ENCODE measurements at regions not wholly inside any gene's neighbourhood (a gene's known extent, or its start where the extent isn't known, plus 50 kb on each side); places are given as distances from the start of the nearest gene placed in this dataset.

DNA sequence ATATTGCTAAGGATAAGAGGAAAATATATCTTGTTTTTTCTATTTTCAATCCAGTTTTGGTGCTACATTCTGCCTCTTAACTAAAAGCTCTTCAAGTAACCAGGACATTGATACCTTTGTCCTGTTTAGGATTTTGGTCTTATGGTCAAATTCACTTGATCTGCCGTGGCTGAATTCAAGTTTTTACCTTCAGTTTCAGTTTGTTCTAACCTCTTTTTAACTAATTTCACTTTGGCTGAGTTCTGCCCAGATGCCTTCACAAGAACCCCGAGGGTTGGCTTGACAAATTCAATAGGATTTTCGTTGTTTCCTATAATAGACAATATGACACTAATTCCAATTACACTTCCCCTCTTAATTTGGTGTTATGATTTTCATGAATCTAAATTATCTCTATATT lies 84.5 kb upstream of the C1orf21 start:
- H3K36me3 ChIP-seq (ENCODE audit: control insufficient read depth in 2 of 4, insufficient read depth in 4 of 4, low read length in 3 of 4): no peaks in the 10 kb centered on the region
- no peak overlapping the region for H3K18ac ChIP-seq (ENCODE audit: extremely low read depth, low read length)
- WGBS, 2 experiments (ENCODE audit: extremely low coverage in 1 of 2, insufficient coverage in 1 of 2, insufficient read length in 1 of 2, insufficient replicate concordance in 2 of 2, low coverage in 1 of 2, low lambda C conversion rate in 2 of 2, missing lambda C conversion rate in 1 of 2): 89% methylated on average over 3 of the region's 3 CpGs; no CpG with 5 or more reads in 1 of the 2 experiments
- no peak overlapping the region for H2AK5ac ChIP-seq (ENCODE audit: low read depth, low read length)
- no peaks in the 10 kb centered on the region for H3K9me3 ChIP-seq (ENCODE audit: insufficient read depth in 2 of 2, low read depth in 1 of 2, low read length in 1 of 2)
- no peak overlapping the region for H3K4me3 ChIP-seq (ENCODE audit: extremely low read depth in 1 of 4, insufficient read depth in 2 of 4, low read depth in 3 of 4, low read length in 4 of 4)
- H2BK15ac ChIP-seq (ENCODE audit: low read length): no peak overlapping the region
- H4K20me1 ChIP-seq (replicated peaks in 1 of 2; ENCODE audit: control insufficient read depth in 1 of 2, insufficient read depth in 2 of 2, low read length in 2 of 2): no peaks in the 10 kb centered on the region
- peaks cover 0 to 8% (median 6%) of the 10 kb centered on the region in 4 experiments; a peak in 4 of 7 replicates for H3K4me1 ChIP-seq (replicated peaks in 1 of 4; ENCODE audit: control insufficient read depth in 3 of 4, insufficient read depth in 4 of 4, low read length in 3 of 4)
- H3K27me3 ChIP-seq (replicated peaks in 1 of 4; ENCODE audit: control insufficient read depth in 3 of 4, extremely low read depth in 1 of 4, insufficient read depth in 3 of 4, low read length in 3 of 4): no peaks in the 10 kb centered on the region
- H3K56ac ChIP-seq (replicated peaks; ENCODE audit: insufficient read length, low read depth, low read length): no peak overlapping the region
- no peak overlapping the region for H4K8ac ChIP-seq (ENCODE audit: extremely low read depth, insufficient read depth, low read length)
- FAIRE-seq: no peak
- H3K14ac ChIP-seq (ENCODE audit: insufficient read length): no peak overlapping the region
- no peak overlapping the region for H2AFZ ChIP-seq (ENCODE audit: low read length)
- no peaks in the 10 kb centered on the region for H3K79me2 ChIP-seq (ENCODE audit: control insufficient read depth in 1 of 2, insufficient read depth in 2 of 2, low read length in 2 of 2)
- POLR2A ChIA-PET (ENCODE audit: partially characterized antibody): no interaction called here
- H2BK5ac ChIP-seq (ENCODE audit: low read depth, low read length): no peak overlapping the region
- no peaks in the 10 kb centered on the region for H3K23me2 ChIP-seq (ENCODE audit: low read depth, low read length)
- DNase-seq (ENCODE audit: low read depth in 1 of 2, low spot score in 2 of 2): no peak
- H3K4ac ChIP-seq (replicated peaks; ENCODE audit: insufficient read length, low read depth, low read length): no peak overlapping the region
- no peak overlapping the region for H3K27ac ChIP-seq (ENCODE audit: low read depth, low read length)
- H2BK20ac ChIP-seq (ENCODE audit: low read length): no peak overlapping the region
- H3K4me2 ChIP-seq (ENCODE audit: insufficient read depth in 1 of 2, low read depth in 2 of 2, low read length in 2 of 2): no peak overlapping the region
- no peaks in the 10 kb centered on the region for H3K79me1 ChIP-seq (ENCODE audit: low read depth, low read length)
- H4K5ac ChIP-seq (ENCODE audit: insufficient read length, low read depth, low read length): no peak overlapping the region
- no peak overlapping the region for H2BK120ac ChIP-seq (replicated peaks; ENCODE audit: low read depth, low read length)
- no peak overlapping the region for H3K23ac ChIP-seq (ENCODE audit: insufficient read length)
- no peak overlapping the region for H4K91ac ChIP-seq (replicated peaks; ENCODE audit: insufficient read length, low read length)
- H3K9ac ChIP-seq (replicated peaks in 1 of 4; ENCODE audit: extremely low read depth in 1 of 4, low read depth in 3 of 4, low read length in 3 of 4): no peak overlapping the region
- CTCF ChIA-PET (ENCODE audit: partially characterized antibody): no interaction called here
- no peak overlapping the region for H2BK12ac ChIP-seq (ENCODE audit: low read depth, low read length)
- TF ChIP-seq FOSL1 (IDR thresholded peaks at IDR 0.05; ENCODE audit: insufficient read depth, low read depth, low read length): no peak
- no peak for TF ChIP-seq SP4 (IDR thresholded peaks at IDR 0.05; ENCODE audit: low read length)
- TF ChIP-seq RXRA (IDR thresholded peaks at IDR 0.05; ENCODE audit: insufficient read depth, low read depth, low read length): no peak
- no peak for TF ChIP-seq JUND (IDR thresholded peaks at IDR 0.05; ENCODE audit: low read length)
- TF ChIP-seq MAFK (IDR thresholded peaks at IDR 0.05; ENCODE audit: low read depth, low read length): no peak
- TF ChIP-seq ASH2L (IDR thresholded peaks at IDR 0.05; ENCODE audit: low read length): no peak
